ENCODE measurements at regions not wholly inside any gene's neighbourhood (a gene's known extent, or its start where the extent isn't known, plus 50 kb on each side); places are given as distances from the start of the nearest gene placed in this dataset.

GRCh38 chr7:70907259-70908247, 224.4 kb upstream of the GALNT17 start:
- no peak for DNase-seq (ENCODE audit: low read depth in 2 of 2)

DNA sequence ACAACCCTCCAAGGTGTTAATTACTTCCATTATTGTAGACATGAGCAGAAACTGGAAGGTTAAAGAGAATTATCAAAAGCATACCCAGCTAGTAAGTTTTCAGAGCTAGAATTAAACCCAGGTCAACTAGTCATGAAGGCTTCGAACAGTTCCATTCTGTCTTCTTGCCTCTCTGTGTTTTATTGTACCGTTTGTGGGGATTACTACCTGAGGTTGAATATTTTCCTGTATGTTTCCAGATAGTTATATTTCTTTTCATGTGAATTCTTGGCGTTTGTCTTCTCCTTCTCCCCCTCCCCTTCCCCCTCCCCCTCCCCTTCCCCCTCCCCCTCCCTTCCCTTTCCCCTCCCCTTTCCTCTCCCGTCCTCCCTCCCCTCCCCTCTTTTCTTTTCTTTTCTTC, 218.0 kb upstream of the GALNT17 start:
- no peak for DNase-seq (ENCODE audit: low read depth in 2 of 2)

- DNase-seq (ENCODE audit: low read depth in 2 of 2): no peak
Measured at GRCh38 chr7:70915067-70915466, 216.9 kb upstream of the GALNT17 start.

- DNase-seq (ENCODE audit: low read depth in 2 of 2): no peak
Measured at GRCh38 chr7:70919481-70920073, 212.4 kb upstream of the GALNT17 start.

DNA sequence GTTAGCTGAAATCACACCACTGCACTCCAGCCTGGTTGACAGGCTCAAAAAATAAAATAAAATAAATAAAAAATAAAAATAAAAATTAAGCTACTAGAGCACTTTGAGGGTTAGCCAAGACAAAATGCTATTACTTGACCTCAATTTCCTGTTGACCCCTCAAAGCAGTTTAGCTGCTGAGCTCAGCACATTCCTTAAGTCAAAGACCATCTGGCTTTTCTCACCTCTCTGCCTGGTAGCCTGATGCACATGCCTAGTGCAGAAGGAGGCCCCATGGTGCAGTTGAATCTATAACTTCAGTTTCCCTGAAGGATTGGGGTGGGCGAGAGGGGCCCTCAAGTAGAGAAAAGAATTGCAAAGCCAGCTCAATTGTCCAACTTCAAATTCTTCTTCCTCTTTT, 211.1 kb upstream of the GALNT17 start:
- DNase-seq (ENCODE audit: low read depth in 2 of 2): no peak

GRCh38 chr7:70923181-70923845, 208.6 kb upstream of the GALNT17 start:
- no peak for DNase-seq (ENCODE audit: low read depth in 2 of 2)

DNA sequence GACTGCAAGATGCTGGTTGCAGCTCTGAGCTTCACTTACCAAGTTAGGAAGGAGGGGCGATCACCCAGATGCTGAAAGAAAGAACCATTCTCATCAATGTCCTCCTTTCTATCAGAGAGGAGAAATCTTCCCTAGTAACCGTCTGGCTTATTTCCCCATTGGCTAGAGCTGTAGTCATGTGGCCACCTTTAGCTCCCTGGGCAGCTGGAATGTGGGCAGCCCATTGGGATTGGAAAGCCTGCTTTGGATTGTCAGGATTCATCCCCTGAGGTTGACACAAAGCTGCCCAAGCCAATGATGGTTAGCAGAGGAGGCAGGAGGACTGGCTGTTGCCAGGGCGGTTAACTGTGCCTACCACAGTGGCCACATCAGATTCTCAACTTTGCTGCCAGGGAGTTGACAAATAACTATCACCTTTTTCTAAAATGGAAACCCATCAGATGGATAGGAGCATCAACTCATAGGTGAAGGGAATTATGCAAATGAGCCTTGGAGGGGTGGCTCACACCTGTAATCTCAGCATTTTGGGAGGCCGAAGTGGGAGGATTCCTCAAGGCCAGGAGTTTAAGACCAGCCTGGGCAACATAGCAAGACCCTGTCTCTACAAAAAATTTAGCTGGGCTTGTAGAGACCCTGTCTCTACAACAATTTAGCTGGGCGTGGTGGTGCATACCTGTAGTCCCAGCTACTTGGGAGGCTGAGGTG, 206.4 kb upstream of the GALNT17 start:
- no peak for DNase-seq (ENCODE audit: low read depth in 2 of 2)

- DNase-seq (ENCODE audit: low read depth in 2 of 2): no peak
Measured at GRCh38 chr7:70926666-70927065, 205.3 kb upstream of the GALNT17 start.

DNA sequence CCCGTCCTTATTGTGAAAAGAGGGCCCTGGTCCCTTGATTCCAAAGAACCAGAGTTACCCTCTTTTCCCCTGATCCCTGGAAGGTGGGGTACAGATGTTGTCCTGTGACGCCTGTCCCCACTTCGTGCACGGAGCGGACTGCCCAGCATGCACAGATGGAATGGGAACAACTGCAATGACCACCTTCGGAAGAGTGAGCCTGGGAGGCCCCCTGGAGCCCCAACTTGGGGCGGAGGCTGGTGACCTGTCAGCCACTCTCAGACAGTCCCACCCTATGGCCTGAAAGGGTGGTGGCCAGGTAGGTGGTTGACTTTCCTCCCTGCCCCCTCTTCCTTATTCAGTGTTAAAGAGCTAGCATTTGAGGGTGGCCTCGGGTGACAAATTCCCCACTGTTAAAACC, 196.6 kb upstream of the GALNT17 start:
- DNase-seq (ENCODE audit: low read depth in 2 of 2): no peak

GRCh38 chr7:70935854-70936253, 196.1 kb upstream of the GALNT17 start:
- DNase-seq (ENCODE audit: low read depth in 2 of 2): no peak

DNA sequence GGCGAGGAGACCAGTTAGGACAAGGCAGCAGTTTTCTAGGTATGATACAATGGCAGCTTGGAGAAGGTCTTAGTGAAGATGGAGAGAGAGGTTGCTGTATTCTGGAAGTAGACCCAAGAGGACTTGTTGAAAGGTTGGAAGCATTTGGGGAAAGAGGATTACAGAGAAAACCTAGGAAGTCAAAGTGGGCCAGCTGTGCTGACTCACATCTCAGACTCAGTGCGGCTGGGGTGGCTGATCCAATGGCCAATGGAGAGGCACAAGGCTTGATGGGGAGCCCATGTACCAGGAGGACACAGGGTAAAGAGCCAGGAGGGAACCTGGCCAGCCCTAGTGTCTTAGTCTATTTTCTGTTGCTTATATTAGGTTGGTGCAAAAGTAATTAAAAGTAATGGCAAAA, 194.5 kb upstream of the GALNT17 start:
- DNase-seq (ENCODE audit: low read depth in 2 of 2): no peak

DNA sequence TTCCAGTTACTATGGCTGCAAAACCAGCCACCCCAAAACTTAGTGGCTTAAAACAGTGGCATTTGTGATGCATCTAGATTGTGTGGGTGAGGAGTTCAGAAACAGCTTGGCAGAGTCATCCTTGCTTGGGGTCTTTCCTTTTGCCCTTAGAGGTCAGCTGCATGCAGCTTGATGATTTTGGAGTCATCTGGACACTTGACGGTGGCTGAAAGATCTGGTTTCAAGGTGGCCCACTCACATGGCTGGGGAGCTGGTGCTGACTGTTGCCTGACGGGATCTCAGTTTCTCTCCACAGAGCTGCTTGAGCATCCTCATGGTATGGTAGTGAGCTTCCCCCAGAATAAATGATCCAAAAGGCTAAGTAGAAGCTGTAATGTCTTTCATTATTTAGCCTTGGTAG, 191.3 kb upstream of the GALNT17 start:
- no peak for DNase-seq (ENCODE audit: low read depth in 2 of 2)

- DNase-seq (ENCODE audit: low read depth in 2 of 2): no peak
Measured at GRCh38 chr7:70942791-70943190, 189.2 kb upstream of the GALNT17 start.

- no peak for DNase-seq (ENCODE audit: low read depth in 2 of 2)
Measured at GRCh38 chr7:70944516-70944915, 187.4 kb upstream of the GALNT17 start.

DNA sequence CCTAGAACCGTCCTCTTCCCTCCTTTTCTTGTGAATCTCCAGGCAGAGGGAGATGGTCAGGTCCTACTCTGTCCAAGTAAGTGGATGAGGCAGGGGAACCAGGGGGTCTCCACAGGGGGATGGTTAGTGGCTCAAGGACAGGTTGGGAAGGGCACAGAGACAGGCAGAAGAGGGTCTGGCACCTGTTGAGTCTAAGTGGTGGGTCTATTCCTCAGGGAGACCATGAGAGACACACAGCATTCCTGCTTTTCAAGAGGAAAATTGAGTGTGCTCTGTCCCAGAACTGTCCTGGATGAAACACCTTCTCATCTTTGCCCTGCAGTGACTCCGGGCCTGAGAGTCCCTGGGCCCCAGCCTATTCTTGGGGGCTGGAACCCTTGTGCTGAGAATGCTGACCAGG, 184.8 kb upstream of the GALNT17 start:
- DNase-seq (ENCODE audit: low read depth in 2 of 2): no peak

GRCh38 chr7:70949862-70950261, 182.1 kb upstream of the GALNT17 start:
- no peak for DNase-seq (ENCODE audit: low read depth in 2 of 2)

- DNase-seq (ENCODE audit: low read depth in 2 of 2): no peak
Measured at GRCh38 chr7:70951271-70951962, 180.5 kb upstream of the GALNT17 start.

DNA sequence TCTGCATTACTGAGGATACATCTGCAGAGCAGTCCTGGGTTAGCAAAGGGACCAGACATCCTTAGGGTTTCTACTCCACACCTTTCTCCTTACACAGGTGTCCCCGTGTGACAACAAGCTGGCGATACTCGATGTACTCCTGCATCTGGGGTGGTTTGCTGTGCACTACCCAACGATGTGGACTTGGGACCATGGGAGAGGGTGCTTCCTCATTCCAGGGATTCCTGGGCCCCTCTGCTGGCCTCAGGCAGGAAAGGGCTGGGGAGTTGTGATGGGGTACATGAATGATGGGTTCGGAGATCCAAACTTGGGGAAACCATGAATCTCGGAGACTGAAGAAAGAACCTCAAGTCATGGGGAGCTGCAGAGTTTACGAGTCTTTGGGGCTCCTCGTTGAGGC, 179.6 kb upstream of the GALNT17 start:
- no peak for DNase-seq (ENCODE audit: low read depth in 2 of 2)

- no peak for DNase-seq (ENCODE audit: low read depth in 2 of 2)
Measured at GRCh38 chr7:70953331-70953741, 178.6 kb upstream of the GALNT17 start.

- DNase-seq (ENCODE audit: low read depth in 2 of 2): no peak
Measured at GRCh38 chr7:70953796-70954195, 178.1 kb upstream of the GALNT17 start.

- no peak for DNase-seq (ENCODE audit: low read depth in 2 of 2)
Measured at GRCh38 chr7:70972693-70973092, 159.3 kb upstream of the GALNT17 start.
